Bronchial epithelial cell (primary cell): ENCODE measurements at regions not wholly inside any gene's neighbourhood (a gene's known extent, or its start where the extent isn't known, plus 50 kb on each side); places are given as distances from the start of the nearest gene placed in this dataset.

Experiments used
- DNase-seq: peaks from one replicate; pipeline ENCODE4 v3.0.0-alpha.2; 2010; ENCODE audit warnings: low read depth
- FAIRE-seq: peaks from 2 replicates; lab custom pipeline; 2011; peaks lifted over from hg19 to GRCh38; lab: Jason Lieb, UNC
- H3K27me3 ChIP-seq: 2 replicates; pipeline ENCODE4 v1.5.1; 2011; ENCODE audit warnings: low read length; ENCODE audit not compliant: control insufficient read depth, insufficient read depth
- H3K36me3 ChIP-seq: 2 replicates; pipeline ENCODE4 v1.5.1; 2011; ENCODE audit warnings: low read length; ENCODE audit not compliant: control insufficient read depth, insufficient read depth
- H3K4me3 ChIP-seq: 2 replicates; pipeline ENCODE4 v1.5.1; 2011; ENCODE audit warnings: mild to moderate bottlenecking, low read depth, low read length, control low read depth
- TF ChIP-seq, protein P1 (sequence below): IDR thresholded peaks from 2 replicates; pipeline ENCODE4 v1.5.1; 2011; ENCODE audit warnings: mild to moderate bottlenecking, moderate library complexity, low read length, control low read depth, inconsistent platforms; ENCODE audit not compliant: insufficient read depth, severe bottlenecking

DNA sequence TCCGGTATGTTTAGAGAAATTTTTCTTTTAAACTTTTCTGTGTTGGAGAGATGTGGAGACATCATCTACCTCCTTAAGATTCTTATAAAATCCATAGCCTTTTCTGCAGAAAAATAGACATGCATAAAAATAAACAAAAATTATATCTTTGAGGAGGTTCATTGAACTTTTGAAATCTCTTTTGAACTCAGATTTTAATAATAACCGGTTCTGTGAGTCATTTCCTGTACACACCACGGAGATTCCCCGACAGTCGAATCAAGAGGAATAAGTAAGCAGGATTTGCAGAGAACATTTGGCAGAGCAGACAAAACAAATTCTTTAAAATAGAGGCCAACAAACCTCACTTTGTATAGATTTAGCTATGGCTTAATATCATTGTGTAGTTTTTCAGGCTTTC lies 918.7 kb upstream of the POU3F4 start:
- no peak for FAIRE-seq
- H3K4me3 ChIP-seq, result no peak overlapping the region
- no peaks in the 10 kb centered on the region for H3K36me3 ChIP-seq
- TF ChIP-seq, protein P1, sequence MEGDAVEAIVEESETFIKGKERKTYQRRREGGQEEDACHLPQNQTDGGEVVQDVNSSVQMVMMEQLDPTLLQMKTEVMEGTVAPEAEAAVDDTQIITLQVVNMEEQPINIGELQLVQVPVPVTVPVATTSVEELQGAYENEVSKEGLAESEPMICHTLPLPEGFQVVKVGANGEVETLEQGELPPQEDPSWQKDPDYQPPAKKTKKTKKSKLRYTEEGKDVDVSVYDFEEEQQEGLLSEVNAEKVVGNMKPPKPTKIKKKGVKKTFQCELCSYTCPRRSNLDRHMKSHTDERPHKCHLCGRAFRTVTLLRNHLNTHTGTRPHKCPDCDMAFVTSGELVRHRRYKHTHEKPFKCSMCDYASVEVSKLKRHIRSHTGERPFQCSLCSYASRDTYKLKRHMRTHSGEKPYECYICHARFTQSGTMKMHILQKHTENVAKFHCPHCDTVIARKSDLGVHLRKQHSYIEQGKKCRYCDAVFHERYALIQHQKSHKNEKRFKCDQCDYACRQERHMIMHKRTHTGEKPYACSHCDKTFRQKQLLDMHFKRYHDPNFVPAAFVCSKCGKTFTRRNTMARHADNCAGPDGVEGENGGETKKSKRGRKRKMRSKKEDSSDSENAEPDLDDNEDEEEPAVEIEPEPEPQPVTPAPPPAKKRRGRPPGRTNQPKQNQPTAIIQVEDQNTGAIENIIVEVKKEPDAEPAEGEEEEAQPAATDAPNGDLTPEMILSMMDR, result no peak
- no peaks in the 10 kb centered on the region for H3K27me3 ChIP-seq
- DNase-seq, result peak; percentile 69

DNA sequence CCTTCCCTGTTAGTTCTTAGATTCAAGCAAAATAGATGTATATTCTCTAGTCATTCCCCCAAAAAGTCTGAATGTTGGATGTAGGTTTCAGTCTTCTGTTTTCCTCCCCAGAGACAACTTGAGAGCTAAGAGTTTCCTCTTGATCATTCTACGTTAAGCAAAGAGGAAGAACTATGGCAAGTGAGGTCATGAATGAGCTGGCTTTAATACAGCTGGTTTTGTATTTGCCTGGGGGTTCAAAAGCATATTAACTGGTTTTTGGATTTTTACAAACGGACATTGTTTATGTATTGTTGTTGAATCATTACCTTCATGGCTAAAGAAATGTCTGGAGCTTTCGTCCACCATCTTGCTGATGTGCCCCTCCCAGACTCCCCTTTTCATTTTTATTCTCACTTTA lies 916.7 kb upstream of the POU3F4 start:
- H3K27me3 ChIP-seq, result no peaks in the 10 kb centered on the region
- H3K36me3 ChIP-seq, result no peaks in the 10 kb centered on the region
- H3K4me3 ChIP-seq, result no peak overlapping the region
- DNase-seq, result peak; percentile 60
- TF ChIP-seq, protein P1, result no peak
- FAIRE-seq, result no peak

DNA sequence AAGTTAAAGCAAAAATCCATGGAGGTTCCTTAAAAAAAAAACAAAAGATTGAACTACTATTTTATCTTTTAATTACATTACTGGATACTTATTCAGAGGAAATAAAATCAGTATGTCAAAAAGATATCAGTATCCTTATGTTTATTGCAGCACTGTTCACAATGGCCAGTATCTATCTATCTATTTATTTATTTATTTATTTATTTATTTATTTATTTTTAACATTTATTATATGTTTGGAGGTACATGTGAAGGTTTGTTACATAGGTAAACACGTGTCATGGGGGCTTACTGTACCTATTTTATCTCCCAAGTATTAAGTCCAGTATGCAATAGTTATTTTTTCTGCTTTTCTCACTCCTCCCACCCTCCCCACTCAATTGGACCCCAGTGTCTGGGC lies 881.1 kb upstream of the POU3F4 start:
- H3K27me3 ChIP-seq, result no peaks in the 10 kb centered on the region
- no peak for FAIRE-seq
- DNase-seq, result no peak
- TF ChIP-seq, protein P1, result no peak
- H3K36me3 ChIP-seq, result no peaks in the 10 kb centered on the region
- H3K4me3 ChIP-seq, result no peak overlapping the region

DNA sequence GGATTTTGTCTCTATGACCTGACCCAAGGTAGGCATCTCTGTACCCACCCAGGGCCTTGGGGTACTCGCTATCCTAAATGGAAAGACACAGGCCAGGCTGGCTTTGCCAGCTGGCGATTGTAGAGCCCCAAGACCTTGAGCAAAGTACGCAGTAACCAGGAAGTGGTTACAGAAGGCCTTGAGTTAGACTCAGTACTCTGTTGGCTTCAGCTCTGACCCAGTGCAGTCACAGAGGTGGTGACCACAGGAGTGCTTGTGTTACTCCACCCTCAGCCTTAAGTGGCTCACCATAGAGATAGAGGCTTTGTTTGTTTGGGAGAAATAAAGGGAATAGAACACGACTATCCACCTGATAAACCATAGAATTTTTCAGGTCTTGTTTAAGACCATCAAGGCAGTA lies 880.5 kb upstream of the POU3F4 start:
- H3K27me3 ChIP-seq, result no peaks in the 10 kb centered on the region
- no peaks in the 10 kb centered on the region for H3K36me3 ChIP-seq
- TF ChIP-seq, protein P1, result no peak
- H3K4me3 ChIP-seq, result no peak overlapping the region
- FAIRE-seq (no peak), DNase-seq (peak; percentile 0)

DNA sequence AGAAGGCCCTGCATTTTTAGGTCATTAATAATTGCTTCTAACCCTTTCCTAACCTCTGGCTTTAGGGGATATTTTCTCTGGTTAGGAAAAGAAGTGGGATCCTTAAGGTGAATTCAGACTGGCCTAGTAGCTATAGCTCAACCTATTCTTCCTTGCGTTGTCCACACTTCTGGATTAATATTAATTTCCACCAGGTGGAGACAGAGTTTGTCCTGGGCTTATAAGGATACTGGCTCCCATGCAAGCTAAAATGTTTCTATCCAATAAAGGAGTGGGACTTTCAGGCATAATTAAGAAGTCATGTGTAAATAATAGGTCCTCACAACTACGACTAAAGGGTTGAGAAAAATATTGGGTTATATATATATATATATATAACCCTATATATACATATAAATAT lies 860.0 kb upstream of the POU3F4 start:
- DNase-seq (peak; percentile 6), FAIRE-seq (no peak)
- no peaks in the 10 kb centered on the region for H3K27me3 ChIP-seq
- TF ChIP-seq, protein P1, result no peak
- no peaks in the 10 kb centered on the region for H3K36me3 ChIP-seq
- H3K4me3 ChIP-seq, result no peak overlapping the region

DNA sequence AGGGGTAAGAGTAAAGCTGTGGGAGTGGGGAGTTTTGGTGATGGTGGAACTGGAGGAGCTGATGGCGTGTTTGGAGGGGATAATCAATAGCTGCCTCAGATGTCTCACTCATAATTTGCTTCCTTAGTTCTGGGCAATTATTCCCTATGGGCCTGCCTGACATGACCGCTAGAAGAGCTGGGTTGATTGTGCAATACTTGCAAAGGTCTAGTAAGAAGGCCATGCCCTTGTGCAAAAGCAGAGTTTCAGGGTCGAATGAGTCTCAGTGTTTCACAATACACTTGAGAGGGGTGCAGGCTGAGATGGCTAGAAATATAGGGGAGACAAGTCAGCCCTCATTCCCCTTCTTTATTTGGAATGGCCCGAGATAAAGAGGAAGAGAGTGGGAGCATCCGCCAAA lies 858.4 kb upstream of the POU3F4 start:
- FAIRE-seq (no peak), DNase-seq (no peak)
- H3K4me3 ChIP-seq, result no peak overlapping the region
- no peaks in the 10 kb centered on the region for H3K36me3 ChIP-seq
- H3K27me3 ChIP-seq, result no peaks in the 10 kb centered on the region
- TF ChIP-seq, protein P1, result no peak
